ENCODE measurements at regions not wholly inside any gene's neighbourhood (a gene's known extent, or its start where the extent isn't known, plus 50 kb on each side); places are given as distances from the start of the nearest gene placed in this dataset.

GRCh38 chr2:60045456-60045855 is 508.0 kb downstream of the BCL11A start:
- TF ChIP-seq CTCF (IDR thresholded peaks at IDR 0.05) = no peak
- no peak for TF ChIP-seq POLR2A (IDR thresholded peaks at IDR 0.05)
- H3K27ac ChIP-seq = no peak overlapping the region
- H3K9me3 ChIP-seq = no peaks in the 10 kb centered on the region
- H3K4me3 ChIP-seq = no peak overlapping the region
- no peaks in the 10 kb centered on the region for H3K27me3 ChIP-seq
- H3K36me3 ChIP-seq = no peaks in the 10 kb centered on the region
- no peaks in the 10 kb centered on the region for H3K4me1 ChIP-seq
- no peak for DNase-seq
- intact Hi-C loops (cut with DNase I; ENCODE audit: low total_unique reads) = no loop called here

DNA sequence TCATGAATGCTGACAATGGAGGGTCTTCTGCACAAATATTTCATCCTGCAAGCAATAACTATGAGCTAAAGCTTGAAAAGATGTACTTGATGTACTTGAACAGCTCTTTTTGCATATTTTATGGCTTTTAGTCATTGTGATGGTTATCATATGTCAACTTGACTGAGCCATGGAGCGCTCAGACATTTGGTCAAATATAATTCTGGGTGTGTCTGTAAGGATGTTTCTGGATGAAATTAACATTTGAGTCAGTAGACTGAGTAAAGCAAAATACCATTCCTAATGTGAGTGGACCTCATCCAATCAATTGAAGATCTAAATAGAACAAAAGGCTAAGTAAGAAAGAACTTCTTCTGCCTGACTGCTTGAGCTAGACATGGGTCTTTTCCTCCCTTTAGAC is 509.0 kb downstream of the BCL11A start:
- H3K36me3 ChIP-seq = no peaks in the 10 kb centered on the region

DNA sequence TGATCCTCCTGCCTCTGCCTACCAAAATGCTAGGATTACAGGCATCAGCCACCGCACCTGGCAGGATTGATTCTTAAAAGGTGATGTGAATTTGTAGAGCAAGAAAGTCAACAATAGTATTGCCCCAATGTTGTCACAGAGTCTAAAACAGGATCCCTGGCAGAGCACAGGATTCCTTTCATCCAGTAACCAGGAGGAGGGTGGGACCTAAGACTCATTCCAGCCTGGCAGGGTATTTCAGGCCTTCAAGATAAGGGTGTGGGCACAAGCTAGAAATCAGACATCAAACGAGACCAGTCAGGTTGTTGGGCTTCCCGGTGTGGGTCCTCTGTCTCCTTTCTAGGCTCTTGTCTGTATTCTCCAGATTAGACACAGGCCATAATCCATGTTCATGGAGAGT is 511.4 kb downstream of the BCL11A start:
- H3K9me3 ChIP-seq = no peaks in the 10 kb centered on the region
- DNase-seq = no peak
- H3K27ac ChIP-seq = no peak overlapping the region
- H3K27me3 ChIP-seq = no peaks in the 10 kb centered on the region
- TF ChIP-seq CTCF (IDR thresholded peaks at IDR 0.05) (no peak), POLR2A (IDR thresholded peaks at IDR 0.05) (no peak)
- intact Hi-C loops (cut with DNase I; ENCODE audit: low total_unique reads) = no loop called here
- H3K4me1 ChIP-seq = no peaks in the 10 kb centered on the region
- no peaks in the 10 kb centered on the region for H3K36me3 ChIP-seq
- no peak overlapping the region for H3K4me3 ChIP-seq

More for the DNA sequence above, 509.0 kb downstream of the BCL11A start:
- no peak overlapping the region for H3K27ac ChIP-seq
- no peak for DNase-seq
- H3K27me3 ChIP-seq = no peaks in the 10 kb centered on the region
- no peak for TF ChIP-seq POLR2A (IDR thresholded peaks at IDR 0.05)
- no peak for TF ChIP-seq CTCF (IDR thresholded peaks at IDR 0.05)
- H3K4me1 ChIP-seq = no peaks in the 10 kb centered on the region
- H3K9me3 ChIP-seq = no peaks in the 10 kb centered on the region
- intact Hi-C loops (cut with DNase I; ENCODE audit: low total_unique reads) = no loop called here
- H3K4me3 ChIP-seq = no peak overlapping the region

DNA sequence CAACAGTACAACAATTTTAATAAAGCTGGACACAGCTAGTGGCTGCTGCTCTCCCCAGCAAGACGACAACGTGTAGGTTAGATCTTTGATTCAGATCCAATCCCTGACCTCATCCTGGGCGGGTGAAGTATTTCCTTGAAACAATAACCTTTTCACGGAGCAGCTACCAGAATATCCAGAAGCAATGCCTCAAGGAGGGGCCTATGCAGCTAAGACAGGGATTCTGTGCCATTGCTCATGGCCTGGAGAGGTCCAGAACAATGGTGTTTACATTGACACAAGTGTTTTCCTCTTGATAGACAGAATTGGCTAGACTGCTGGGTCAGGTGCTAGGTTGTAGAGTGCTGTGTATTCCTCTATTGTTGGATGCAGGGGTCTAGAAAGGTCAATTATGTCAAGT is 520.1 kb downstream of the BCL11A start:
- no peaks in the 10 kb centered on the region for H3K36me3 ChIP-seq
- H3K27ac ChIP-seq = no peak overlapping the region
- no peaks in the 10 kb centered on the region for H3K4me1 ChIP-seq
- no peak for TF ChIP-seq CTCF (IDR thresholded peaks at IDR 0.05)
- TF ChIP-seq POLR2A (IDR thresholded peaks at IDR 0.05) = no peak
- no peaks in the 10 kb centered on the region for H3K27me3 ChIP-seq
- intact Hi-C loops (cut with DNase I; ENCODE audit: low total_unique reads) = no loop called here
- no peak overlapping the region for H3K4me3 ChIP-seq
- peaks cover 0 to 13% of the 10 kb centered on the region in 2 donors for H3K9me3 ChIP-seq
- DNase-seq = no peak

DNA sequence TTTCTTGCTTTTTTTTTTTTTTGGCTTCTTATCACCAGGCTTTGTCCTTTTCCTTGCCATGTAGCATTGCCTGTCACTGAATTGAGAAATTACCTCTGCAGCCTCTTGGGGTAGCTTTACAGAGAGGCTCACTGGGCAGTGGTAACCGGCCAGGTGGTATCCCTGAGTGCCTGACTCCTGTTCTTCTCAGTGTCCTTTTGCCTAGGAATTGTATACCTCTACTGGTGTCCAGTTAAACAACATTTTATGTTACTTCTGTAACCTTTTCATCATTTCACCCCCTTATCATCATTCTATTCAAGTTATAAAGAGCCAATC is 523.9 kb downstream of the BCL11A start:
- no peak for DNase-seq
- H3K27ac ChIP-seq = no peak overlapping the region
- no peaks in the 10 kb centered on the region for H3K4me1 ChIP-seq
- no peak overlapping the region for H3K4me3 ChIP-seq
- TF ChIP-seq POLR2A (IDR thresholded peaks at IDR 0.05) (no peak), CTCF (IDR thresholded peaks at IDR 0.05) (no peak)
- no peaks in the 10 kb centered on the region for H3K27me3 ChIP-seq
- no peaks in the 10 kb centered on the region for H3K36me3 ChIP-seq
- H3K9me3 ChIP-seq = peaks cover 0 to 13% of the 10 kb centered on the region in 2 donors
- intact Hi-C loops (cut with DNase I; ENCODE audit: low total_unique reads) = no loop called here
